ENCODE measurements at regions not wholly inside any gene's neighbourhood (a gene's known extent, or its start where the extent isn't known, plus 50 kb on each side); places are given as distances from the start of the nearest gene placed in this dataset.
"Not testable (repeated sequence)": the region's sequence is repeated elsewhere in the genome, so short reads cannot be mapped to it uniquely, and the experiment has no call there.

- peak overlapping the region; percentile 50 to 77 (median 66) for H3K4me3 Mint-ChIP-seq
- peak overlapping the region in 1 of 2 donors; percentile 40 for H3K4me3 ChIP-seq (ENCODE audit: control insufficient read depth in 1 of 2, extremely low read depth in 1 of 2, low read length in 1 of 2)
- H3K9me3 ChIP-seq; H3K27ac ChIP-seq (ENCODE audit: low read length); H3K4me1 Mint-ChIP-seq; H3K9me3 Mint-ChIP-seq; H3K27me3 ChIP-seq (replicated peaks in 1 of 2; ENCODE audit: control insufficient read depth in 2 of 2, extremely low read depth in 1 of 2, insufficient read depth in 2 of 2, low read length in 1 of 2); H3K27ac Mint-ChIP-seq; CTCF ChIA-PET; H3K27me3 Mint-ChIP-seq; H3K4me1 ChIP-seq (ENCODE audit: control insufficient read depth in 1 of 2, extremely low read depth in 1 of 2, insufficient read depth in 2 of 2, low read length in 2 of 2); H3K36me3 Mint-ChIP-seq; H3K36me3 ChIP-seq (ENCODE audit: control insufficient read depth in 2 of 2, extremely low read depth in 1 of 2, insufficient read depth in 1 of 2, low read length in 1 of 2); POLR2A ChIA-PET: not testable (repeated sequence)
- WGBS (ENCODE audit: insufficient coverage), result no CpG with 5 or more reads among the region's 77 CpGs
- DNase-seq (peak in 25 of 35 experiments; percentile 0 to 52 (median 17)), ATAC-seq (replicated peaks in 1 of 4) (peak in 3 of 4 experiments; percentile 27 to 69 (median 69))
These were observed 69.4 kb upstream of the NUDT4B start for GRCh38 chr1:148679050-148679786.

GRCh38 chr1:148679787-148680326 is 68.7 kb upstream of the NUDT4B start:
- H3K4me3 ChIP-seq (ENCODE audit: control insufficient read depth in 1 of 2, extremely low read depth in 1 of 2, low read length in 1 of 2); H3K36me3 ChIP-seq (ENCODE audit: control insufficient read depth in 2 of 2, extremely low read depth in 1 of 2, insufficient read depth in 1 of 2, low read length in 1 of 2); H3K36me3 Mint-ChIP-seq; H3K27ac ChIP-seq (ENCODE audit: low read length); H3K27me3 ChIP-seq (replicated peaks in 1 of 2; ENCODE audit: control insufficient read depth in 2 of 2, extremely low read depth in 1 of 2, insufficient read depth in 2 of 2, low read length in 1 of 2); H3K4me1 ChIP-seq (ENCODE audit: control insufficient read depth in 1 of 2, extremely low read depth in 1 of 2, insufficient read depth in 2 of 2, low read length in 2 of 2); H3K4me1 Mint-ChIP-seq; H3K27ac Mint-ChIP-seq; H3K27me3 Mint-ChIP-seq; H3K9me3 ChIP-seq; POLR2A ChIA-PET; DNase-seq; CTCF ChIA-PET; H3K9me3 Mint-ChIP-seq: not testable (repeated sequence)
- peak; percentile 84 to 91 (median 88) for ATAC-seq (replicated peaks in 1 of 4)
- WGBS (ENCODE audit: insufficient coverage), result no CpG with 5 or more reads among the region's 37 CpGs
- H3K4me3 Mint-ChIP-seq, result peak overlapping the region; percentile 50 to 77 (median 66)

- H3K27me3 Mint-ChIP-seq; POLR2A ChIA-PET; H3K4me3 ChIP-seq (ENCODE audit: control insufficient read depth in 1 of 2, extremely low read depth in 1 of 2, low read length in 1 of 2); ATAC-seq (replicated peaks in 1 of 4); H3K9me3 Mint-ChIP-seq; DNase-seq; H3K4me1 ChIP-seq (ENCODE audit: control insufficient read depth in 1 of 2, extremely low read depth in 1 of 2, insufficient read depth in 2 of 2, low read length in 2 of 2); H3K4me1 Mint-ChIP-seq; H3K36me3 Mint-ChIP-seq; CTCF ChIA-PET; H3K27me3 ChIP-seq (replicated peaks in 1 of 2; ENCODE audit: control insufficient read depth in 2 of 2, extremely low read depth in 1 of 2, insufficient read depth in 2 of 2, low read length in 1 of 2); H3K27ac Mint-ChIP-seq; H3K9me3 ChIP-seq; H3K27ac ChIP-seq (ENCODE audit: low read length); H3K36me3 ChIP-seq (ENCODE audit: control insufficient read depth in 2 of 2, extremely low read depth in 1 of 2, insufficient read depth in 1 of 2, low read length in 1 of 2); H3K4me3 Mint-ChIP-seq: not testable (repeated sequence)
- no CpG with 5 or more reads among the region's 4 CpGs for WGBS (ENCODE audit: insufficient coverage)
These were observed 61.8 kb upstream of the NUDT4B start for GRCh38 chr1:148686735-148687134.

GRCh38 chr1:148687376-148687775 is 61.2 kb upstream of the NUDT4B start:
- CTCF ChIA-PET; H3K4me1 Mint-ChIP-seq; H3K27ac ChIP-seq (ENCODE audit: low read length); POLR2A ChIA-PET; DNase-seq; H3K27me3 Mint-ChIP-seq; H3K4me3 ChIP-seq (ENCODE audit: control insufficient read depth in 1 of 2, extremely low read depth in 1 of 2, low read length in 1 of 2); H3K4me3 Mint-ChIP-seq; ATAC-seq (replicated peaks in 1 of 4); H3K27me3 ChIP-seq (replicated peaks in 1 of 2; ENCODE audit: control insufficient read depth in 2 of 2, extremely low read depth in 1 of 2, insufficient read depth in 2 of 2, low read length in 1 of 2); H3K36me3 ChIP-seq (ENCODE audit: control insufficient read depth in 2 of 2, extremely low read depth in 1 of 2, insufficient read depth in 1 of 2, low read length in 1 of 2); H3K27ac Mint-ChIP-seq; H3K36me3 Mint-ChIP-seq; H3K9me3 ChIP-seq; H3K4me1 ChIP-seq (ENCODE audit: control insufficient read depth in 1 of 2, extremely low read depth in 1 of 2, insufficient read depth in 2 of 2, low read length in 2 of 2); H3K9me3 Mint-ChIP-seq: not testable (repeated sequence)
- no CpG with 5 or more reads among the region's 2 CpGs for WGBS (ENCODE audit: insufficient coverage)
